SU-DHL-6 (cell line): ENCODE measurements at regions not wholly inside any gene's neighbourhood (a gene's known extent, or its start where the extent isn't known, plus 50 kb on each side); places are given as distances from the start of the nearest gene placed in this dataset.

Experiments used
- H2AFZ ChIP-seq: fragments of 200-600 bp; sonication (generic); 2 replicates; pipeline ENCODE4 v1.6.1; 2014; ENCODE audit warnings: low read depth, mild to moderate bottlenecking, moderate library complexity, mixed read lengths, antibody characterized with exemption, low read length; ENCODE audit not compliant: severe bottlenecking
- H3F3A ChIP-seq: fragments of 200-600 bp; shearing (Covaris generic); 2 replicates; pipeline ENCODE4 v1.6.0; 2016; ENCODE audit warnings: antibody characterized with exemption, mild to moderate bottlenecking; ENCODE audit not compliant: insufficient read depth
- H3K27ac ChIP-seq: fragments of 200-600 bp; sonication (generic); 2 replicates; pipeline ENCODE4 v1.5.1; 2016; ENCODE audit warnings: low read depth, mild to moderate bottlenecking, low read length, moderate library complexity, mixed read lengths
- H3K27me3 ChIP-seq: fragments of 200-600 bp; sonication (generic), shearing (Covaris generic); 2 replicates; pipeline ENCODE4 v1.6.0; 2014; ENCODE audit warnings: mild to moderate bottlenecking, low read length
- H3K36me3 ChIP-seq: fragments of 200-600 bp; sonication (generic); 2 replicates; pipeline ENCODE4 v1.6.1; 2014; ENCODE audit warnings: mild to moderate bottlenecking, low read length, mixed read lengths
- H3K4me2 ChIP-seq: fragments of 300-600, 200-600 bp; shearing (Covaris generic), sonication (generic); 2 replicates; pipeline ENCODE4 v1.6.0; 2014; ENCODE audit warnings: low read length, low read depth, mild to moderate bottlenecking; ENCODE audit not compliant: poor library complexity, severe bottlenecking
- H3K4me3 ChIP-seq: fragments of 200-600 bp; sonication (generic); 2 replicates; pipeline ENCODE4 v1.5.1; 2014; ENCODE audit warnings: antibody characterized with exemption, low read length, mild to moderate bottlenecking, mixed read lengths; ENCODE audit not compliant: insufficient read depth, poor library complexity, severe bottlenecking
- H3K79me2 ChIP-seq: fragments of 200-600 bp; sonication (generic); 2 replicates; pipeline ENCODE4 v1.6.1; 2014; ENCODE audit warnings: mild to moderate bottlenecking, low read length, moderate library complexity; ENCODE audit not compliant: insufficient read depth
- H3K9ac ChIP-seq: fragments of 200-600 bp; sonication (generic); 2 replicates; pipeline ENCODE4 v1.7.0; 2014; ENCODE audit warnings: mild to moderate bottlenecking, low read length
- H3K9me2 ChIP-seq: fragments of 200-600 bp; sonication (generic); replicated peaks from 2 replicates; pipeline ENCODE4 v1.6.1; 2014; ENCODE audit warnings: low read length; ENCODE audit not compliant: insufficient read depth
- H3K9me3 ChIP-seq: fragments of 200-600 bp; sonication (generic); 2 replicates; pipeline ENCODE4 v1.6.1; 2014; ENCODE audit warnings: low read length, mixed read lengths; ENCODE audit not compliant: insufficient read depth
- H4K20me1 ChIP-seq: fragments of 200-600 bp; sonication (generic); 2 replicates; pipeline ENCODE4 v1.6.1; 2014; ENCODE audit warnings: low read depth, mild to moderate bottlenecking, antibody characterized with exemption, low read length, moderate library complexity, mixed read lengths
- CTCF ChIP-seq: fragments of 200-600 bp; sonication (generic); IDR thresholded peaks from one replicate; pipeline ENCODE4 v1.5.1; 2017; ENCODE audit warnings: antibody characterized with exemption, mild to moderate bottlenecking, low read length, moderate library complexity; ENCODE audit not compliant: insufficient read depth, poor library complexity, severe bottlenecking
- EZH2phosphoT487 ChIP-seq: fragments of 200-600 bp; sonication (generic), shearing (Covaris generic); conservative IDR thresholded peaks from 2 replicates; pipeline ENCODE4 v1.6.1; 2018; ENCODE audit warnings: mild to moderate bottlenecking, antibody characterized with exemption, low read length, moderate library complexity, mixed read lengths

DNA sequence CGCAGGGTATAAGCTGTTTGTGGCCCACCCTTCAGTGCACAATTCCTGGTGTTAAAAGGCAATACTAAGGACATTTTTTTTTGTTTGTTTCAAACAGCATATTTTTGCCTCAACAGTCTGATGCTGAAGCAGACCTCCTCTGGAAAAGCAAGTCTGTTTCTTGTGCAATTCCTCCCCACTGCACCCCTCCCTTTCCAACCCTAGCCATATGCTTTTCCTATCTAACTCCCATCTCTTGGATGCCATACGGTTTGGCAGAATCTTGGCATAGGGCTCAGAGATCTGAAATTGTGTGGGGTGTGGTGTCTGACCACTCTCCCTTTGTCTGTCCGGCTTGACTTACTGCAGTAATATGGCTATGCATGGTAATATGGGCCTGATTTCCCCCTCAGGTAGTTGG lies 161.6 kb downstream of the TMEM38B start:
- H3K4me3 ChIP-seq: no peak overlapping the region
- TF ChIP-seq EZH2phosphoT487: no peak
- no peak for TF ChIP-seq CTCF
- H2AFZ ChIP-seq: no peak overlapping the region
- H3K9me2 ChIP-seq: no peaks in the 10 kb centered on the region
- H3K27ac ChIP-seq: no peak overlapping the region
- no peaks in the 10 kb centered on the region for H3K79me2 ChIP-seq
- H4K20me1 ChIP-seq: no peaks in the 10 kb centered on the region
- no peak overlapping the region for H3K9ac ChIP-seq
- H3F3A ChIP-seq: no peaks in the 10 kb centered on the region
- no peaks in the 10 kb centered on the region for H3K36me3 ChIP-seq
- no peaks in the 10 kb centered on the region for H3K27me3 ChIP-seq
- no peak overlapping the region for H3K4me2 ChIP-seq
- no peaks in the 10 kb centered on the region for H3K9me3 ChIP-seq

GRCh38 chr9:105858006-105858690 lies 163.8 kb downstream of the TMEM38B start:
- no peak overlapping the region for H2AFZ ChIP-seq
- no peak overlapping the region for H3K4me3 ChIP-seq
- no peaks in the 10 kb centered on the region for H3F3A ChIP-seq
- H3K9me3 ChIP-seq: no peaks in the 10 kb centered on the region
- H4K20me1 ChIP-seq: no peaks in the 10 kb centered on the region
- H3K36me3 ChIP-seq: no peaks in the 10 kb centered on the region
- no peaks in the 10 kb centered on the region for H3K27me3 ChIP-seq
- TF ChIP-seq EZH2phosphoT487 (no peak), CTCF (no peak)
- H3K9ac ChIP-seq: no peak overlapping the region
- no peaks in the 10 kb centered on the region for H3K79me2 ChIP-seq
- no peak overlapping the region for H3K27ac ChIP-seq
- H3K9me2 ChIP-seq: no peaks in the 10 kb centered on the region
- no peak overlapping the region for H3K4me2 ChIP-seq

DNA sequence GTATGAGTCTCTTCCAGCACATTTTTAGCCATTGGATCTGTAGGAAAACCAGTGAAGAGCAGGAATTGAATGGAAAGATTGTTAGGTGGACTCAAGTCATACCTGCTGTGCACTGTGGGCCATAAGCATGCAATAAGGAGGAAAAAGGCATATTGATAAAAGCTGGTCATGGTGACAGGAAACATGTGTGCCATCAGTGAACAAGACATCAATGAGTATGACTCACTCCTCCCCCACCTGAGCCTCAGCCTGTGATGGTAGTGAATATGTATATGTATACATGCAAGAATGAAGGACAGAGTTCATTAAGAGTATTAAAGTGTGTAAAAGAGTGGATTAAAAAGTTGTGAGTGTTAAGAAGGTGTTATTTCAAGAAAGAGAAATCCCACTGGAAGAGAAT lies 164.5 kb downstream of the TMEM38B start:
- no peak overlapping the region for H3K4me3 ChIP-seq
- no peak overlapping the region for H2AFZ ChIP-seq
- TF ChIP-seq CTCF: no peak
- no peak for TF ChIP-seq EZH2phosphoT487
- H3F3A ChIP-seq: no peaks in the 10 kb centered on the region
- no peaks in the 10 kb centered on the region for H3K9me3 ChIP-seq
- no peak overlapping the region for H3K27ac ChIP-seq
- no peak overlapping the region for H3K9ac ChIP-seq
- no peaks in the 10 kb centered on the region for H3K79me2 ChIP-seq
- no peaks in the 10 kb centered on the region for H3K9me2 ChIP-seq
- no peak overlapping the region for H3K4me2 ChIP-seq
- no peaks in the 10 kb centered on the region for H3K27me3 ChIP-seq
- no peaks in the 10 kb centered on the region for H3K36me3 ChIP-seq
- H4K20me1 ChIP-seq: no peaks in the 10 kb centered on the region
